Keratinocyte (primary cell): ENCODE measurements at regions not wholly inside any gene's neighbourhood (a gene's known extent, or its start where the extent isn't known, plus 50 kb on each side); places are given as distances from the start of the nearest gene placed in this dataset.

ENCODE experiments used
- DNase-seq: peaks from one replicate; pipeline ENCODE4 v3.0.0-alpha.2; 2011; ENCODE audit warnings: low read depth, missing footprints, low spot score
- FAIRE-seq: peaks from 2 replicates; lab custom pipeline; 2011; peaks lifted over from hg19 to GRCh38; lab: Jason Lieb, UNC
- H2AFZ ChIP-seq: 2 replicates; pipeline ENCODE4 v1.6.0; 2012; ENCODE audit warnings: low read length, control low read depth, inconsistent platforms; ENCODE audit not compliant: control insufficient read depth
- H3K27ac ChIP-seq: 2 replicates; pipeline ENCODE4 v1.5.1; 2011; ENCODE audit warnings: low read length; ENCODE audit not compliant: control insufficient read depth, insufficient read depth
- H3K27me3 ChIP-seq: 3 replicates; pipeline ENCODE4 v1.6.0; 2011; ENCODE audit warnings: low read length; ENCODE audit not compliant: control insufficient read depth, insufficient read depth; ENCODE audit errors: extremely low read depth
- H3K36me3 ChIP-seq, 2 experiments: 2 replicates in 1 of 2; 3 replicates in 1 of 2; pipeline ENCODE4 v1.5.1; 2011; ENCODE audit warnings: low read length in 2 of 2, mild to moderate bottlenecking in 1 of 2; ENCODE audit not compliant: control insufficient read depth in 2 of 2, insufficient read depth in 2 of 2; ENCODE audit errors: extremely low read depth in 1 of 2
- H3K4me1 ChIP-seq: 3 replicates; pipeline ENCODE4 v1.5.1; 2011; ENCODE audit warnings: low read length; ENCODE audit not compliant: control insufficient read depth, insufficient read depth; ENCODE audit errors: extremely low read depth
- H3K4me2 ChIP-seq: 3 replicates; pipeline ENCODE4 v1.6.0; 2011; ENCODE audit warnings: low read depth, low read length; ENCODE audit not compliant: control insufficient read depth, insufficient read depth; ENCODE audit errors: extremely low read depth
- H3K4me3 ChIP-seq, 3 experiments: fragments of 200-600 bp in 1 of 3; sonication (generic) in 1 of 3; 2 replicates in 2 of 3; 3 replicates in 1 of 3; pipeline ENCODE4 v1.5.1; 2011 to 2016; ENCODE audit warnings: low read length in 3 of 3, mild to moderate bottlenecking in 3 of 3, control low read depth in 2 of 3, inconsistent platforms in 1 of 3, low read depth in 1 of 3, mixed read lengths in 1 of 3, mixed run types in 1 of 3, moderate library complexity in 1 of 3; ENCODE audit not compliant: control insufficient read depth in 2 of 3, insufficient read depth in 2 of 3; ENCODE audit errors: extremely low read depth in 1 of 3
- H3K79me2 ChIP-seq: 2 replicates; pipeline ENCODE4 v1.6.0; 2012; ENCODE audit warnings: low read length; ENCODE audit not compliant: control insufficient read depth, insufficient read depth
- H3K9ac ChIP-seq: 3 replicates; pipeline ENCODE4 v1.6.0; 2011; ENCODE audit warnings: low read length; ENCODE audit not compliant: control insufficient read depth, insufficient read depth; ENCODE audit errors: extremely low read depth
- H3K9me1 ChIP-seq: 3 replicates; pipeline ENCODE4 v1.6.0; 2011; ENCODE audit warnings: low read length; ENCODE audit not compliant: control insufficient read depth, insufficient read depth; ENCODE audit errors: extremely low read depth
- H3K9me3 ChIP-seq: 2 replicates; pipeline ENCODE4 v1.5.1; 2012; ENCODE audit warnings: low read depth, low read length; ENCODE audit not compliant: control insufficient read depth
- H4K20me1 ChIP-seq: 3 replicates; pipeline ENCODE4 v1.6.0; 2011; ENCODE audit warnings: low read length; ENCODE audit not compliant: control insufficient read depth, insufficient read depth; ENCODE audit errors: extremely low read depth
- EZH2 ChIP-seq: IDR thresholded peaks from one replicate; pipeline ENCODE4 v1.6.1; 2012; ENCODE audit warnings: inconsistent platforms, mild to moderate bottlenecking, low read length, moderate library complexity
- dilution Hi-C: fragments of 300-500 bp; cut with MboI; formaldehyde crosslinking; loops from one replicate; pipeline ENCODE4 v1.7.0; 2020; ENCODE audit warnings: low sequenced_read_pairs; ENCODE audit not compliant: extremely low pct_ligation_motif_present
- TF ChIP-seq, protein P1 (sequence below), 3 experiments: IDR thresholded peaks in 1 of 3; conservative IDR thresholded peaks in 1 of 3; optimal IDR thresholded peaks in 1 of 3; 2 replicates in 2 of 3; 3 replicates in 1 of 3; pipeline versions ENCODE3 to v1.5.1; 2011; ENCODE audit warnings: low read length in 3 of 3, mild to moderate bottlenecking in 3 of 3, moderate library complexity in 2 of 3, control low read depth in 1 of 3, inconsistent platforms in 1 of 3; ENCODE audit not compliant: insufficient read depth in 2 of 3; ENCODE audit errors: extremely low read depth in 1 of 3

DNA sequence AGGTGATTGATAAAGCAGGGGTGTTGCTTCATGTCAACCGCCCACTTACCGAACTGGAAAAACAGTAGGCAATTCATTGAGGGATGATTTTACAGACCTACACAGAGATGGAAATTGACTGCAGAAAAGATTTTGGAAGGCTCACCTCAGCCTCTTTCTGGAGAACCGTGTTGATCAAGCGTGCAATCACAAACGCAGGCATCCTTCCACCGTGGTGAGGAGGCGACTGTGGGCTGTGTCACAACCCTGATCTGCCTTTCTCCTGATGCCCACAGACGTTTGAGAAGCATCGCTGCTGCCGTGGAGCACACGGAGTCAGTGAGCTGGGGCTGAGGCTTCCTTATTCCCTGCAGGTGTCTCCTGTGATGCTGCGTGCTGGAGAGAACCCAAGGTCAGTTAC is 132.0 kb downstream of the TMEM18 start:
- no peak overlapping the region for H3K27ac ChIP-seq
- H3K36me3 ChIP-seq = no peaks in the 10 kb centered on the region
- FAIRE-seq (no peak), DNase-seq (no peak)
- H3K79me2 ChIP-seq = no peaks in the 10 kb centered on the region
- H2AFZ ChIP-seq = no peak overlapping the region
- H3K27me3 ChIP-seq = peaks cover 11% of the 10 kb centered on the region
- H4K20me1 ChIP-seq = no peaks in the 10 kb centered on the region
- H3K4me2 ChIP-seq = no peak overlapping the region
- no peaks in the 10 kb centered on the region for H3K9me1 ChIP-seq
- dilution Hi-C loops = no loop called here
- no peak overlapping the region for H3K9ac ChIP-seq
- H3K4me1 ChIP-seq = no peaks in the 10 kb centered on the region
- TF ChIP-seq, protein P1, sequence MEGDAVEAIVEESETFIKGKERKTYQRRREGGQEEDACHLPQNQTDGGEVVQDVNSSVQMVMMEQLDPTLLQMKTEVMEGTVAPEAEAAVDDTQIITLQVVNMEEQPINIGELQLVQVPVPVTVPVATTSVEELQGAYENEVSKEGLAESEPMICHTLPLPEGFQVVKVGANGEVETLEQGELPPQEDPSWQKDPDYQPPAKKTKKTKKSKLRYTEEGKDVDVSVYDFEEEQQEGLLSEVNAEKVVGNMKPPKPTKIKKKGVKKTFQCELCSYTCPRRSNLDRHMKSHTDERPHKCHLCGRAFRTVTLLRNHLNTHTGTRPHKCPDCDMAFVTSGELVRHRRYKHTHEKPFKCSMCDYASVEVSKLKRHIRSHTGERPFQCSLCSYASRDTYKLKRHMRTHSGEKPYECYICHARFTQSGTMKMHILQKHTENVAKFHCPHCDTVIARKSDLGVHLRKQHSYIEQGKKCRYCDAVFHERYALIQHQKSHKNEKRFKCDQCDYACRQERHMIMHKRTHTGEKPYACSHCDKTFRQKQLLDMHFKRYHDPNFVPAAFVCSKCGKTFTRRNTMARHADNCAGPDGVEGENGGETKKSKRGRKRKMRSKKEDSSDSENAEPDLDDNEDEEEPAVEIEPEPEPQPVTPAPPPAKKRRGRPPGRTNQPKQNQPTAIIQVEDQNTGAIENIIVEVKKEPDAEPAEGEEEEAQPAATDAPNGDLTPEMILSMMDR (optimal IDR thresholded peaks at IDR 0.05 in 1 of 3, IDR thresholded peaks at IDR 0.05 in 1 of 3, conservative IDR thresholded peaks at IDR 0.05 in 1 of 3; ENCODE audit: extremely low read depth in 1 of 3, insufficient read depth in 2 of 3, low read length in 3 of 3) = no peak
- no peak for TF ChIP-seq EZH2
- H3K9me3 ChIP-seq = no peaks in the 10 kb centered on the region
- no peak overlapping the region for H3K4me3 ChIP-seq

DNA sequence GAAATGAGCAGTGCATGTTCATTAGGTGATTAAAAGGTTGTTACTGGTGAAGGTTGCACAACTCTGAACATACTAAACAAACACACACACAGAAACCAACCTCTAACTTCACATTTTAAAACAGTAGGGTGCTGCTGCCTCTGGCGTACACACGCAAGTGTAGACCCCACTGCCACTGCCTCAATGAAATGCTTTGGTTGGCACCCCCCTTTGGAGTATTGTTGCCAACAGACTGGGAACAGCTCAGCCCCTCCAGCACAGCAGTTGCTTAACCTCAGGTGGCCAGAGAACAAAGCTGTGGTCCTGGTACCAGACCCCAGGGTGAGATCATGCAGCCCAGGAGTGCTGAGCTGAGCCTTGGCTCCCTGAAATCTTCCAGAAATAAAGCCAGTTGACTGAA is 138.6 kb downstream of the TMEM18 start:
- no peak overlapping the region for H3K9ac ChIP-seq

More for the DNA sequence above, 138.6 kb downstream of the TMEM18 start:
- TF ChIP-seq EZH2 = no peak
- TF ChIP-seq, protein P1 (optimal IDR thresholded peaks at IDR 0.05 in 1 of 3, IDR thresholded peaks at IDR 0.05 in 1 of 3, conservative IDR thresholded peaks at IDR 0.05 in 1 of 3; ENCODE audit: extremely low read depth in 1 of 3, insufficient read depth in 2 of 3, low read length in 3 of 3) = no peak
- H3K4me2 ChIP-seq = no peak overlapping the region
- no peak for FAIRE-seq
- dilution Hi-C loops = no loop called here
- no peak for DNase-seq
- H3K79me2 ChIP-seq = no peaks in the 10 kb centered on the region
- no peaks in the 10 kb centered on the region for H3K9me3 ChIP-seq
- H3K9me1 ChIP-seq = no peaks in the 10 kb centered on the region
- no peaks in the 10 kb centered on the region for H3K4me1 ChIP-seq
- H3K27me3 ChIP-seq = no peaks in the 10 kb centered on the region
- H4K20me1 ChIP-seq = no peaks in the 10 kb centered on the region
- no peak overlapping the region for H3K27ac ChIP-seq
- H3K36me3 ChIP-seq = no peaks in the 10 kb centered on the region
- no peak overlapping the region for H3K4me3 ChIP-seq
- H2AFZ ChIP-seq = no peak overlapping the region
